Lower leg skin (tissue), 3 donors: ENCODE measurements at regions not wholly inside any gene's neighbourhood (a gene's known extent, or its start where the extent isn't known, plus 50 kb on each side); places are given as distances from the start of the nearest gene placed in this dataset.

Experiments used
- CTCF ChIP-seq, 3 donors: fragments of 450-650 bp; IDR thresholded peaks; one replicate each; pipeline ENCODE4 v1.5.1; 2016; ENCODE audit warnings: antibody characterized with exemption in 3 of 3, mild to moderate bottlenecking in 3 of 3, moderate library complexity in 2 of 3
- POLR2A ChIP-seq, 2 donors: fragments of 450-650 bp; IDR thresholded peaks; one replicate each; pipeline ENCODE4 v1.6.1; 2016 to 2017; ENCODE audit warnings: antibody characterized with exemption in 2 of 2, mild to moderate bottlenecking in 1 of 2, moderate library complexity in 1 of 2

- TF ChIP-seq POLR2A (IDR thresholded peaks at IDR 0.05) = no peak
- no peak for TF ChIP-seq CTCF (IDR thresholded peaks at IDR 0.05)
Measured at GRCh38 chr2:59691518-59692190, 861.8 kb downstream of the BCL11A start.
